SIG-M5 treated with dmso at 0.1 percent for 504 hours (cell line): ENCODE measurements at regions not wholly inside any gene's neighbourhood (a gene's known extent, or its start where the extent isn't known, plus 50 kb on each side); places are given as distances from the start of the nearest gene placed in this dataset.

Experiments used
- DNase-seq: peaks from one replicate; lab custom pipeline; 2025; ENCODE audit not compliant: unreplicated experiment; lab: John Stamatoyannopoulos, UW

DNA sequence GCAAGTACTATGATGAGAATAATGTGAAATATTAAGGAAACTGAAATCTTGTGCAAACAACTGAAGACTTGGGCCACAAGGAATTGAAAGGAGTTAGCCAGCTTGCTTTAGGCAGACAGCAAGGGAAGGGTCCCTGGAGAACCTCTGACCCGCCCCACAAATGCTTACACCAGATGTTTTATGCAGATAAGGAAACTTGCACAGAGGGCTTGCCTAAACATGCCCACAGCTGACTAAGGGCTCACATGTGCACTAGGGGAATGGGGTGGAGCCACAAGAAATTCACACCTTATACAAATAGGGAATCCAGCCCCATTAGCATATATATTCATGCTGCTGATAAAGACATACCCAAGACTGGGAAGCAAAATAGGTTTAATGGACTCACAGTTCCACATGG, 86.1 kb upstream of the CYYR1 start:
- DNase-seq: no peak

DNA sequence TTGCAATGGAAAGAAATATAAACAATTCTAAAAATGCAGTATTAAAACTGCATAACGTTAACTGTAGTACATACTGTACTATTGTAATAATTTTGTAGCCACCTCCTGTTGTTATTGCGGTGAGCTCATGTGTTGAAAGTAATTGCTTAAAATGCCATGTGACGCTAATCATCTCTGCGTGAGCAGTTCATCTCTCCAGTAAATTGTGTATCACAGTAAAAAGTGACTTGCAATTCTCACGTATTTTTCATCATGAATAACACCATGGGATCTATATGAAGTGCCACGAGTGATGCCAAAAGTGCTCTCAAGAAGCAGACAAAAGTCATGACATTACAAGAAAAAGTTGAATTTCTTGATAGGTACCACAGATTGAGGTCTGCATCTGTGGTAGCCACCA, 82.4 kb upstream of the CYYR1 start:
- DNase-seq: no peak

DNA sequence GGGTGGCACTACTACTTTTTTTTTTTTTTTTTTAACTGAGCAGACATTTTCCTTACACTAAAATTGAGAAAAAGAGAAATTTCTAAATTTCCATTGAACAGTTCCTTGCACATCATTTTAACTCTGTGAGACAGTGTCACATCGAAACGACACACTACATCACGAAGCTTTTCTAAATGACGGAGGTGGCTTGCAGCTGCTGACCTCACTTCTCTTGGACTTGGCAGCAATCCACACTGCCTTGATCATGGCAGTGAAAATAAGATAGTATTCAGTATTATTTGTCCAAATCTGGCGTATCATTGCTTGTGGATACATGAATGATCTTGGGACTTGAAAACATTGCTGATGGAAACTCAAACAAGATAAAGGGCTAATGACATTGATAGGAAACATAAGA, 80.3 kb upstream of the CYYR1 start:
- no peak for DNase-seq

DNA sequence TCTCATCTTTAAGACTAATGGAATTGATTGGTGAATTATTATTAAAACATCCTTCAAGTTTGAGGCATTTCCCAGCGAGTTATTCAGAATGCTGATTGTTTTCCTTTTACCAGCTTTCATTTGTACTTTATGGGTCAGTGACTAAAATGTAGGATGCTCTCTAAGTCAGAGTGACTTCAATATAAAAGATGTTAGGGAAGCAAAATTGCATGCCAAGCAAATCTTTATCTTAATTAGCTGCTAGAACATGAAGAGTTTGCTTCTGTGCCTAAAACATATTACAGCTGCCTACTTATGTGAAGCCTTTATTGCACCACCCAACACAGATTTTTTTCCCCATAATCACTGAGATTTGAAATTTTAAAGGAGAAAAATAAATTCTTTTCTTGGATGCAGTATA, 79.8 kb upstream of the CYYR1 start:
- no peak for DNase-seq

DNA sequence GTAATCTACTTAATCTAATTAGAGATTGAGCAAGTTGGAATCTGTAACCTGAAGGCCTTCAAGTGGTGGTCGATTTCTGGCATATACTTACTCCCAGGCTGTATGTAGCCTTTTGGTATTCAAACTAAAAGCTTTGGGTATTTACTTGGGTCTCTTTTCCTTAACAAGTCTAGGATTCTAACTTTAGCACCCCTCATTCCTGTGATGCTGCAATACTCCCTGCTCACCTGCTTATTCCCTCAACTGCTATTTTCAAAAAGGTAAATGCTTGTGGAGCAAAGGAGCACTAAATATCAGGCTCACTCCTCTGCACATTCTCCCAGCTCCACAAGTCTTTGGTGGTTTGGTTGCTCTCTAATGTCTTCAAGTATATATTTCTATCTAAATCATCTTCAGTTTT, 68.0 kb upstream of the CYYR1 start:
- DNase-seq: no peak

DNA sequence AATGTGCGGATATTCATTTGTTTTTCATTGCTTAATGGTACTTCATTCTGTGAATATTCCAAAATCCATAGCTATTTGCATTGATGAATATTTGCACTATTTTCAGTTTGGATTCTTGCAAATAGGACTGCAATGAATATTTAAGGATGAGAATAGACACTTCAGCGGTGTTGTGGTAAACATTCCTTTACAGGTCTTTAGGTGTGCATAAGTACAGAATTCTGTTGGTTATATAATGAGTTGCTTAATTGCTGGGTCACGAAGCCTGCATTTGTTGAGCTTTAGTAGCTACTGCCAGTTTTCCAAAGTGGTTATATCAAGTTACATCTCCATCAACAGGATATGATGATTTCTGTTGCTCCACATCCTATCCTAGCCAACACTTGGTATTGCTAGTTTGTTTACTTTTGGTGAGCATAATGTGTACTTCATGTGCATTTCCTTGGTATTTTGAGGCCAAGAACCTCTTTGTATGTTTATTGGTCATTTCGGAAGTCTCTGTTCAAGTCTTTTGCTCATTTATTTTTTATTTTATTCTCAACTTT, 64.2 kb upstream of the CYYR1 start:
- no peak for DNase-seq

DNA sequence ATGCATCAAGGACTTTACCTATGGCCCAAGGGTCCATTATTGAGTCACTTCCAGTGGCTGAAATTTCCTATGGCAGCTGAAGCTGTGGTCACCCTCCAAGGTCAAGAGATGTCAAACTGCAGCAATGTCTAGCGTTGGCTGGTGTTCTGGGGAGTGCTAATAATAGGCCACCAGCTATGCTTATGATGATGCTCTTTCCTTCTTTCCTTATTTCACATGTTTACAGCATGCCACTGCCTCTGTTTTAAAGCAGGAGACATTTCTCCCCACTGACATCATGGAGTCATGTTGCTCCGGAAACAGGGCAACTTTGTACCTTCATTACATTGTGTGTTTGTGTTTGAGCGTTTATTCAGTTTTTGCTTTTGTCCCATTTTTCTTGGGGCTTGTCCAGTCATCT, 62.6 kb upstream of the CYYR1 start:
- DNase-seq: no peak

DNA sequence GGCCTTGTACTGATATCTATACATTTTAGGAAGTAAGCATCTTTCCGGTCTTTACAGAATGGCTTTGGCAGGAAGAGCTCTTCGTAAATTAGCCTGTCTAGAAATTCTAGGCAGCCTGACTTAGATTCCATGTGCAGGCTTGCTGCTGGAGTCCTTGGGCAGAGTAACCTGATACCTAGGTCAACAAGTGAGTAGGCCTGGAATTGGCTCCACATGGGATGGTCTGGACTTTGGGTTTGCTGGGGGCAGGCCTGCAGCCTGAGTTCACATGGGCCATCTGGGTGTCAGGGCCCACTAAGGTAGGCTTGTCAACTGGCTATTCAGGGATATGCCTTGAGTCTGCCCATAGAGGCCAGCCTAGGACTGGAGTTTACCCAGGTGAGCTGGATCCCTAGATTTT, 59.6 kb upstream of the CYYR1 start:
- DNase-seq: no peak

DNA sequence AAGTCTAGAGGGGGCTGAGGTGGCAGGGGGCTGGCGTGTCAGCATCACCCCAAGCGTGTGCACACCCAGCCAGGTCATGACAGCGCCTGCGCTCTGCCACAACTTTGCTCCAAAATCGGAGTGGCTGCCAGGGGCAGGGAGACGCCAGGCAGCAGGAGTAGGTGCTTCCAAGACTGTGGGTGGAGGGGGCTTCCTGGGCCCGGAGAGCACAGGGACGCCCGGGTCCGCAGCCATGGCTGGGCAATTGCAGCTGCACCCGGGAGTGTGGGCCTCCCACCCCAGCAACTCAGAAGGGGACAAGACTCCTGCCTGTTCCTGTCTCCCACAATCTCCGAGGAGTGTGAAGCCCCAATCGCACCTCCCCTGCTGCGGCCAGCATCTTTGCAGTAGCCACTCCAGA, 53.1 kb upstream of the CYYR1 start:
- DNase-seq: no peak

DNA sequence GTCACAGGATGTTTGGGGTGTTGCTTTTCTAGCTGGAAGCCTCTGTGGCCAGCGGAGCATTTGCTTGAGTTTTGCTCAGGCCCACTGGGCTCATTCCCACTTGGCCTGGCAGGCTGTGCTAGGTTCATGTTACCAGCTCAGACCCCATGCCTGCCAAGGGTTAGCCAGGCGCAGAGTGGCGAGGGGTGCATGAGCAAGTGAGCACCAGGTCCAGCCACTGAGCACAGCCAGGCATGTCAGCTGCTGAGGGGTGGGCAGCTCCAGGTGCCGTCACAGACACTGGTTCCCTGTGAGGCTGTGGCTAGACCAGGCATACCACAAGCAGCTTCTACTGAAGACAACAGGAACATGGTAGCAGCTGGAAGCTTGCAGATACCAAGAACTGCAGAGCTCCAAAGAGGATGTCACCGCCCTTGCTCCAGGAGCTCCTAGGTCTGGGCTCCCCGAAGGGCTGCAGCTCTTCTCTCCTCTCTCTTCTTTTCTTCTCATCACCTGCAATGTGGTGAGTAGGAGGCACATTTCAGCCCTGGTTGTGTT, 52.0 kb upstream of the CYYR1 start:
- DNase-seq: no peak
